ENCODE measurements at regions not wholly inside any gene's neighbourhood (a gene's known extent, or its start where the extent isn't known, plus 50 kb on each side); places are given as distances from the start of the nearest gene placed in this dataset.

DNA sequence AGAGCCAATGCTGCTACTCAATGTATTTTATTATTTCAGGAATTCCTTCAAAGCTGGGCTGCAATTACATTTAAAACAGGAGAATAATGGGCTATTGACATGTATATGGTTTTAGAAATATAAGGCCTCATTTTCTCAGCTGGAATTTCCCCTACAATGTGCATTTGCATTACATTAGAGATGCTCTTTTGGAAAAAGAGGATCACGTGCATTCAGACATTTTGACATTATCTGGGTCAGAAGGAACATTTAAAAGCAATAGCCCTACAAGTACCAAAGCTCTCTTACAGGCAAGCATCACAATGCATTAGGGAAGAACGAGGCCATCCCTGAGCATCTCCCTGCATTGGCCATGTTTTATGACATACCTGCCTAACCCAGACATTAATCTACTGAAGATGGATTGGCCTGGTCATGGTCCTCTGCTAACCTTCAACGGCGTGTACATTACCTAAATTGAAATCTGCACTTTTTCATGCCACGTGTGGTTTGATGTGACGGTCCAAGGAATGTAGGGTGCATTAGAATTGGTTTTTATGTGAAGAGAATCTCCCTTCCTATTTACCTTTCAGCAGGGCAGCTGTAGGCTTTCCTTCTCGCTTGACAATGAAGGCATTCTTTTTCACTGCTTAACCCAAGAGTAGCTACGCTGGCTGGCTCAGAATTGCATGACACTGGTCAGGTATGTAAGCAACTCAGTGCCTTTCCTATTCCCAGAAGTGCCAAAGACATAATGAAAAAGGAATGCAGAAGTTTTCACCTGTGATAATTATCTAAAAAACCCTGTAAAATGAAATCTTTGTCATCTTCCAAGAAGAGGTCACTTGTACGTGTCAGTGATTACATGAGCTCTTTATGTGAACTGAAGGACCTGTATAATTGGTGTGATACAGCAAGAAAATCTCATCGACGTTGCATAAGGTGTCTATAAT lies 212.3 kb upstream of the MPDZ start:
- TF ChIP-seq EP300 (IDR thresholded peaks at IDR 0.05): no peak
- TF ChIP-seq POLR2A (IDR thresholded peaks at IDR 0.05): no peak
- TF ChIP-seq CTCF (IDR thresholded peaks at IDR 0.05): no peak
- TF ChIP-seq POLR2AphosphoS5 (IDR thresholded peaks at IDR 0.05): no peak
- no peak for ATAC-seq
- Histone ChIP-seq H3K27ac (peak overlapping the region in 2 of 4 donors; percentile 16 to 48), H3K4me1 (peaks cover 0 to 5% (median 0%) of the 10 kb centered on the region in 3 donors), H3K9me3 (no peaks in the 10 kb centered on the region), H3K27me3 (no peaks in the 10 kb centered on the region), H3K4me3 (no peak overlapping the region), H3K36me3 (no peaks in the 10 kb centered on the region)
- WGBS, 2 donors (ENCODE audit: low coverage in 1 of 2): 87% methylated on average over 5 to 11 of the region's 11 CpGs

GRCh38 chr9:13491138-13491492 lies 211.6 kb upstream of the MPDZ start:
- Histone ChIP-seq H3K4me1 (peaks cover 0 to 5% (median 0%) of the 10 kb centered on the region in 3 donors), H3K27ac (peak overlapping the region in 2 of 4 donors; percentile 16 to 48), H3K27me3 (no peaks in the 10 kb centered on the region), H3K36me3 (no peaks in the 10 kb centered on the region), H3K9me3 (no peaks in the 10 kb centered on the region), H3K4me3 (no peak overlapping the region)
- peak; percentile 74 for ATAC-seq
- WGBS, 2 donors (ENCODE audit: low coverage in 1 of 2): 56 to 60% methylated on average over 1 of the region's 1 CpG
- TF ChIP-seq POLR2AphosphoS5 (IDR thresholded peaks at IDR 0.05): peak; percentile 55
- no peak for TF ChIP-seq CTCF (IDR thresholded peaks at IDR 0.05)

- Histone ChIP-seq H3K4me1 (peaks cover 0 to 17% (median 0%) of the 10 kb centered on the region in 3 donors), H3K36me3 (no peaks in the 10 kb centered on the region), H3K27ac (no peak overlapping the region), H3K9me3 (no peaks in the 10 kb centered on the region), H3K4me3 (no peak overlapping the region), H3K27me3 (no peaks in the 10 kb centered on the region)
- no peak for ATAC-seq
- TF ChIP-seq POLR2AphosphoS5 (IDR thresholded peaks at IDR 0.05) (no peak), CTCF (IDR thresholded peaks at IDR 0.05) (no peak), POLR2A (IDR thresholded peaks at IDR 0.05) (no peak), EP300 (IDR thresholded peaks at IDR 0.05) (no peak)
- WGBS, 2 donors (ENCODE audit: low coverage in 1 of 2): 83 to 89% methylated on average over 2 to 4 of the region's 6 CpGs
Measured at GRCh38 chr9:13487936-13488335, 208.4 kb upstream of the MPDZ start.

- no peak for ATAC-seq
- 44 to 70% methylated on average over 1 to 2 of the region's 2 CpGs for WGBS, 2 donors (ENCODE audit: low coverage in 1 of 2)
Measured at GRCh38 chr9:13487498-13487897, 208.0 kb upstream of the MPDZ start.

More at GRCh38 chr9:13487498-13487897, 208.0 kb upstream of the MPDZ start:
- peaks cover 0 to 17% (median 0%) of the 10 kb centered on the region in 3 donors for H3K4me1 ChIP-seq
- no peaks in the 10 kb centered on the region for H3K36me3 ChIP-seq
- no peak overlapping the region for H3K4me3 ChIP-seq
- TF ChIP-seq EP300 (IDR thresholded peaks at IDR 0.05): no peak
- no peak for TF ChIP-seq CTCF (IDR thresholded peaks at IDR 0.05)
- no peak for TF ChIP-seq POLR2A (IDR thresholded peaks at IDR 0.05)
- no peak for TF ChIP-seq POLR2AphosphoS5 (IDR thresholded peaks at IDR 0.05)
- H3K9me3 ChIP-seq: no peaks in the 10 kb centered on the region
- H3K27me3 ChIP-seq: no peaks in the 10 kb centered on the region
- no peak overlapping the region for H3K27ac ChIP-seq

All from gastroesophageal sphincter (tissue), 4 donors.